Suppressor macrophage (primary cell): ENCODE measurements at regions not wholly inside any gene's neighbourhood (a gene's known extent, or its start where the extent isn't known, plus 50 kb on each side); places are given as distances from the start of the nearest gene placed in this dataset.
"Not testable (repeated sequence)": the region's sequence is repeated elsewhere in the genome, so short reads cannot be mapped to it uniquely, and the experiment has no call there.

ENCODE experiments used
- DNase-seq, 4 experiments: peaks; one replicate each; pipeline ENCODE4 v3.0.0-alpha.2; 2020 to 2022

DNA sequence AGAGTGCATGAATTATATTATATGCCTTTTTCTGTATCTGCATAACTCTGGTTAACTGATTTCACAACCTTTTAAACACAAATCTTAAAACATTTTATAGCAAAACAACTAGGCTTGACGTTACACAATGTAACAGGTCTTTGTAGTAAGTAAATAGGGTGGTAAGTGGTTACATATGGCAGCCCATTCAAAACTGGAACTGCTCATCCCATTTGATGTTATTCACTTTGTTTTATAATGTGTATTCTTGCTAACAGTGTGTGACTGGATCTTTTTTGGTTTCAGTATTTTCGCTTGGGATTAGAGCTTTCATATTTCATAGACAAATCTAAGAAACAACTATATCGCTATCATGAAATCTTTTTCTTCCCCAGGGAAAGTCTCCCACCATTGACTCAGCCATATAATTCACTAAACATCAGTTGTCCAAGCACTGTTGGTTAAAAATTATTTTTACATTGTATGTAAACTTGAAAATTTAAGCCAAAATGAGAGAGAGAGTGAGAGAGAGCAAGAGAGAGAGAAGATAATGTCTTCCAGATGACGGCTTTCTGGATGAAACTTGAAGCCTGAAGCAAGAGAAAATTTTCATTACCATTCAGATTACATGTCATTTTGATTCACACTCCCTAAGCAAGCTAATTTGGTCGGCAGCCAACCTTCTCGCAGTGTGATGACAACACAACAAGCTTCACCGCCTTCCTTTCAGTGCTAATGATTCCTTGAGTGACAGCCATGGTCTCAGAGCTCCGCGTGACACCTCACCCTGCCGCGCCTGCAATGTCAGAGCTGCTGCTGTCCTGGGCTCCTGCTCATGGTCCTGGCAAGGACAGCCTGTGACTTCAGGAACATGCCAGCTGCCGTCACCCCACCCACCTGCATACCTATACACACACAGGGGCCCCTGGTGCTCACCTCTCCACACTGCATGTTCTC is 946.9 kb upstream of the SOX11 start:
- DNase-seq, result no peak

DNA sequence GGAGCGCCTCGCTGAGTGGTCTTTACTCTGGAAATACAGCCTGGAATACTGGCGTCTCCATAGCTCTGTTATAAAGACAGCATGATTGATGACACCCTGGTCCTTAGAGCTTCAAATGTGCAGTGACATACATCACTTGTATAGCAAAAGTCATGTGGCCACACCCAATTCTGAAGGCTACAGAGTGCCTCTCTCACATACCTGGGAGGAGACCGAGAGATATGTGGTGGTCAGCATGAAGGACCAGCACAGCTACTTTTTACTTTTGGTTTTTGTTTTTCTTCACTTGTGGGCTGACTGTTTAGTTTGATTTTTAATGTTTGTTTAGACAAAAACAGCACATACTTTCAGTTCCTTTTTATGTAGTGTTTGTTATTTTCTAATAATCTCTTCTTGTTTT is 938.5 kb upstream of the SOX11 start:
- no peak for DNase-seq

DNA sequence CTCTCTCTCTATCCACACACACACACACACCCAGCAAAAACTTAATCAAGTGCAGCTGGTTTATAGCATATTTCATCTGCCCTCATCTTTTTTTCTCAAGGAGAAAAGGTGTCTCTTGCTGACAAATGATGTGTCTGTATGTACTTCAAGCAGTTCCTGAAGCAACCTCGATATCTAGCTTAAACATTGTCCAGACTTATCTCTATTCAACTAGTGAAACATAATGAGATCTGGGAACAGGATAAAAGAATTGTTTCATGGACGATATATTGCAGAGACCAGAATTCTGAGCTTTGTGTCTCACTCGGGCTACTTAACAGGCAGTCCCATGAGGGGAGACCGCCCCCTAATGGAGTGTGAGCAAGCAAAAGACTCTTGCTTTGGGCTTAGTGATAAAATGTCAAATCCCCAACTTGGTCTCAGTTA is 929.2 kb upstream of the SOX11 start:
- peak in 2 of 4 experiments; percentile 2 to 11 for DNase-seq

DNA sequence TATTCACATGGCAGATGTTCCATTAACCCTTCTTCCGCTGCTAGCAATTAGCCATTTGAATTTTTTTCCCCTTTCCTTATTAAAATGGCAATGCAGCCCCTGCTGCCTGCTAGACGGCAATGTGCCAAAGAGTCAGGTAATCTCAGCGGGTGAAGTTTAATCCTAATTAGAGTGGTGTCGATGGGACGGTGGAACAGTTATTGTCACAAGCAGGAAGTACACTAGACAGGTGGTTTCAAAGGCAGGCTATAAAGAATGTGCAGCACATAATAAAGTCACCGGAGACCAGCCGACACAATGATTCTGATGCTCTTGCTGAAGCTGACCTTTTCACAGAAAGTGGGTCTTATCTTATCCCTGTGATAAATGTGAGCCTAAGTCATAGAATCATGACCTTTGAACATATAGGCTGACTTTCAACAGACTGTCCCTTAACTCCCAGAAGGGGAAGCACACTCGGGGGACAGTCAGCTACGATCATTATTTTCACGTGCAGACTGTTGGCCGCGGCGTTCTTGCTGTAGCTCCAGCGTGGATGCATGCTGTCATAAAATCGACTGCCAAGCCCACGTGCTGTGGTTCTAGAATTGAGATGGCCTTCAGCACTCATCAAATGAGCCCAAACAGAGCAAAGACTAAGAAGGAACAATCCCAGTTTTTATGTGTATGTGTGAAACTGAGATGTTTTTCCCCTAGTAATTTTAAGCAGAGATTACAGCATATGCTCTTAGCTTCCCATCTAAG is 926.2 kb upstream of the SOX11 start:
- no peak for DNase-seq

DNA sequence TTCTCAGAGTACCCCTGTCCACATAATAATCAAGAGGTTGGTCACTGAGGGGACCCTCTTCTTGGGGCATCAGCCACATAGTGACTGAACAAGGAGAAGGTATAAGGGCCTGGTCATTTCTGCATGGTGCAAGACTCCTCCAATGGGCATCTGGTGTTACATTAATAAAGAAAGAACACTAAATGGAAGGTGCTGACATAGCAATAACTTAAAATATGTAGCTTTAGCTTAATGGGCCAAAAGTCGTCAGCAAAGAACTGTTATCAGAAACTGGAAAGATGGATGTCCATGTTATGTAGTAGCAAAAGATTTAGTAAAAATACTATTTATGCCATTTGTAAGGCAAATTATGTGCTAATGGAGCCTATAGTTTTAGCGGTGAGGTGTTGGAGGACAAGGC is 916.5 kb upstream of the SOX11 start:
- no peak for DNase-seq

DNA sequence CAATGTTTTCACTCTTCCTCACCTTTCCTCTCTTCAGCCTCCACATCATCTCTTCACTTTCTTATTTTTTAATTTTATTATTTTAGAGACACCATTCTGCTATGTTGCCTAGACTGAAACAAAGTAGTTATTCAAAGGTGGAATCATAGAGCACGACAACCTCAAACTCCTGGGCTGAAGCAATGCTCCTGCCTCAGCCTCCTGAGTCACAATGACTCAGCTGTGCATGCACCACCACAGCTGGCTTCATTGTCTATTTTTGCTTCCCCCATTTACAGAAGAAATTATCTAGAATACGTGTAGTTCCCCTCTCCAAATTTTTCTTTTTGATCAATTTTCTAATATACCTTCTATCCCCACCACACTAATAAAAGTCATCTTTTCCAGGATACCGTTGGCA is 911.5 kb upstream of the SOX11 start:
- no peak for DNase-seq

DNA sequence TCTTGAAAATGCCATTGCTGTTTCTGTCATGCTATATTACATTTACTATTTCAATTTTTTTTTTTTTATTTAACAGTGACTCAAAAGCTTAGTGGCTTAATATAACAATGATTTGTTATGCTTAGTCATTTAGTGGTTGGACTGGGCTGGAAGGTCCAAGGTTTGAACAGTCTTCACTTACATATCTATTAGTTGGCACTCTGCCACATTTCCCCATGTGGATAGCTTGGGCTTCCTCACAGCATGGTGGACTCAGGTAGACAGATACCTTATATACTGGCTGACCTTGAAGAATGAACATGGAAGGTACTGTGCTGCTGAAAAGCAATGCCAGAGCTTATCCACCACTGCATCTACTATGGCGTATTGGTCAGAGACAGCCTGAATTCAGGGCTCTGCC is 909.5 kb upstream of the SOX11 start:
- no peak for DNase-seq

DNA sequence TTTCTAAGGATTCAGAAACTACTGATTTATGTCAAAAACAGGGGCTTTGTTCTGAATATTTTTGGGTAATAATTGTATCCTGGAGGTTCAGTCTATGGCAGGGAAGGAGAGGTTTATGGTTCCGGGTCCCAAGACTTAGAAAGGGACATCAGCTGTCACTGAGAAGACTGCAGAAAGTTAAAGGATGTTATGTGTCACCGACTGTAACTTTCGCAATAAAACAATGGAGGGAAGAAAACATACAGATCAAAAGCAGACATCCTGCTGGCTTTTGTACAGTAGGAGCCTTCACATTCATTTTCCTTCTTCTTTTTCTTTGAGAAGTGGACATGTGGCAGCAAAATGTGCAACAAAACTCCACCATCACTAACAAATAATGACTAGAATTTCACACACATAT is 900.7 kb upstream of the SOX11 start:
- no peak for DNase-seq

DNA sequence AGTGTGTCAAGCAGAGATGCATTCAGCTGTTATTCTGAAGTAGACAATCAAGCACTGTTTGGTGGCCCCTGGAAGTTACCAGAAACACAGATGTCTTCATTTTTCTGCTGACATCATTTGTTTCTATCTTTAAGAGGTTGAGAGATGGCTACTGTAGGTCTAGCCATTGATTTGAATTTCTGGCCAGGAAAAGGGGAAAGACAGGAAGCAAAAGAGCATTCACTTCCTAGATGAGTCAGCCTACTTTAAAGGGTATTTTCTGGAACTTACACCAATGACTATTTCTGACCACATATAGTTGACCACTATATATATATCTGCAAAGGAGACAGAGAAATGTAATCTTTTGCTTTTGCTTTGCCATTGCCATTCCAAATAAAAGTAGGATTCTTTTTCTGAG is 900.1 kb upstream of the SOX11 start:
- DNase-seq, result no peak

DNA sequence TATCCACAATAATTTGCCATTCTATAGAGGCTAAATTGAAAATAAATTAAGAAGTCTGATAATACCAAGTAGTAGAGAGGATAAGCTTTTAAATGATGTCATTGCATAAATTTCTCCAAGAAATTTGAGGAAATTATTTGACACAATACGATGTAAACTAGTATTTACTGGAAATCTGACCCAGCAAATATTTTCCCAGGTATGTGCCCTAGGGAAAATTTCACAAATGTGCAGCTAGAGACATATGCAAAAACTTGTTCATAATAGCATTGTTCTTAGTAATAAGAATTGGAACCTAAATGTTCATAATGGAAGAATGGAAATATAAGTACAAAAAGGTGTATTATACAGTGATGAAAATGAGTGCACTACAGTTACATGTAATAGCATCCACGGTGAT is 888.8 kb upstream of the SOX11 start:
- no peak for DNase-seq

DNA sequence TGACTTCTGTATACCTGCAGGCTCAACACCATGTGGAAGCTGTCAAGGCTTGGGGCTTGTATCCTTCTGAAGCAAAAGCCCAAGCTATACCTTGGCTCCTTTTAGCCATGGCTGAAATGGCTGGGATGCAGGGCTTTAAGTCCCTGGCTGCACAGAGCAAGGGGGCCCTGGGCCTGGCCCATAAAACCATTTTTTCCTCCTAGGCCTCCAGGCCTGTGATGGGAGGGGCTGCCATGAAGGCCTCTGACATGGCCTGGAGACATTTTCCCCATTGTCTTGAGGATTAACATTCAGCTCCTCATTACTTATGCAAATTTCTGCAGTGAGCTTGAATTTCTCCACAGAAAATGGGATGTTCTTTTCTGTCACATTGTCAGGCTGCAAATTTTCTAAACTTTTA is 878.0 kb upstream of the SOX11 start:
- DNase-seq, result not testable (repeated sequence)

DNA sequence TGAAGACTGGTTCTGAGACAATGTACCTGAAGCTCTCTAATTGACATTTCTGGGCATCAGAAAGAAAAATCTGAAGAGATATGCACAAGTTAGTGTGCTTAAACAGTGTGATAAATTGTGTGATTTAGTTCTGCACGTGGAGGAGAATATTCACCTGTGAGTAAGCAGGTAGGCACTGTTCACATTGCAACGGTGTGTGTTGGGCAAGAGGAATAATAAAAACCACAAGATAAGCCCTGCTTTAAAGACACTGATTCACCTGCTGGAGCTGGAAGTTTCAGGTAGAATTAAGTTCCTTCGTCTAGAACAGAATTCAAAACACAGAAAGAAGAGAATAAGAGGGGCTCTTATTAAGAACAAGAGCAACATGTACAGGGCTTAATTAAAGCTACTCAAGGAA is 864.3 kb upstream of the SOX11 start:
- DNase-seq, result no peak

DNA sequence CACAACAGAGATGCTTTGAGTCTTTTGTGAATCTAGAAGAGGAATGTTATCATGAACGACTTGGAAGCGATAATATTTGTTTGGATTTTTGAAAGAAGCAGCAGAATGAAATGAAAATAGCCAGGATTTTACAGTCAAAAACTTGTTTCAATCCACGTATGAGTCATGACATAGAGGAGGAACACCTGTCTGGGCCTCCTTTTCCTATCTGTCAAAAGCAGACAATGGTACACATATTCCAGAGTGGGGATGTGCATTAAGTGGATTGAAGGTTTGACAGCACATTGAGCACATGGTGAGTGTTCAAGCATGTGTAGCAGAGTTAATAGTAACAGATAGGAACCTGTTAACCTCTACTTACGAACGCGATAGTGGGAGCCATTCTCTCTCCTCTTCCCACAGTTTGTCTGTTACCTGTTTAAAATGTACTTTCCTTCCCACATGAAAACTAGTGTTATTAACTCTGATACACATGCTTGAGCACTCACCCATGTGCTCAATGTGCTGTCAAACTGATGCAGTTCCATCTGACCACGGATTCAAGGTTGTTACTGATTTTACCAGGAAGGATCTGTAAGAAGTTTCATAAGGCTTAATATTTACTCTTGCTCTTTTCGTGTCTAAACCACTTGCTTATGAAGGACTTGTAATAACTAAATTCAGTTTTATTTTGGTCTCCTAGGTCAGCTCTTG is 863.4 kb upstream of the SOX11 start:
- DNase-seq, result no peak

DNA sequence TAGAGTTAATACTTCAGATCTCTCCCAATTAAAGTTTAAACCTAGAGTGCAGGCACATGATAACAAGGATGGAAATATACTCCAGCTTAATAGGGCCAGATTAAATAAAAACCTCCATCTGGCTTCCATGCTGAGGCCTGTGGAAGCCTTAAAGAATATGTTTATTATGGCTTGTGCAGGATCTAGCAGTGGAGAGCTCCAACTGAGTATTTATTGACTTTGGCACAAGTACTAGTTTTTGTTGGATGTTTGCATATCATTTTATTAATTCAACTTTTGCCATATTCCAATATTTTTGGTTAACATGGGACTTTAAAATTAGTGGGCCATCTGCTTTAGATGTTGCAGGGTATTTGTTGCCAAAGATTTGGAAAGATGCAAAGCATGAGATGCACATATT is 860.4 kb upstream of the SOX11 start:
- no peak for DNase-seq

DNA sequence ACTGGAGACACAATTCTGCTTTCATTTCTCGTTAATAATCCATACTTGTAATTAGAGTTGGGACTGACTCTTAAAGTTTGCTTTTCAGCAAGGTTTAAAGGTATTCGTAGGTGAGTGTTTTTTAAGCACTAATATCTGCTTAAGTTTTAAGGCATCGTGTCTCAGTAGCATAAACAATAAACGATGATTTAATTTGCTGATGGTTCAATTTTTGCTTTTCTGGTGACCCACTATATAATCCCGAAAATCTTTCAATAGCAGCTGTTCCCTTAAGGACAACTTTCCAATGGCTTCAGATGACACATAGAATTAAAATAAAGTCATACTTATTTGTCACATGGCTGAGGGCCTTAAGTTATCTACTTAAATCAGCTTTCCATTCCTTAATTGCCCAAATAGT is 859.5 kb upstream of the SOX11 start:
- DNase-seq, result no peak

DNA sequence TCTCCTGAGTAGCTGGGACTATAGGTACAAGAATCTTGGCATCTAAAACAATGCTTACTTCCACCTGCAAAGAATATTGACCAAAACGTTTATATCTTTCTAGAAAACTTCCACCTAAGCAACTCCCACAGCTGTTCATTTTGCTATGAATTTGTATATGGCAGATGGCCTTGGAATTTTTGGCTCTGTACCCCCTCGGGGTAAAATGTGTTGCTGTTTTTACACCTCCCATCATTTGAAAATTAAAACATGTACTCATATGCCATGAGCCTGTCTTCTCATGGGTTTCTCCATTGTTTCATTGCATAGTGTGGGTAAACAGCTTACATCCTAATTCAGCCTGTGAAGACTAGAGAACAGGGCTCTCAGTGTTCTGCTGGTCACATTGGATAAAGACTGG is 853.6 kb upstream of the SOX11 start:
- DNase-seq, result no peak

DNA sequence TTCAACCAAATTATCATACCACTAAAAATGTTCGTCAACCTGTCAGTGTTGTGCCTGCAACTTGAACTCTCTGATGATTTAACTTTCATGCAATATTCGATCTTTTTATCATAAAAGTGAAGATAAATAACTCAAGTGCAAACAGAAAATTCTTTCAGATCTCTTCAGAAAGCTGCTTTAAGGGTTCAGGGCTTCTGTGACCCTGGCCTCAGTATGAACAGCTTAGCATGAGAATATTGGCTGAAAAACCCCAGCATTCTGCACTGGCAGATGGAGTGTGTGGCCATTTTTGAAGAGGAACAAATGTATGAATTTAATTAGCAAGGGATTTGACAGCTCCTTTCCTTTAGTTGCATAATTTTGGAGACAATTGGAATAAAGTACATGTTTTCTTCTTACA is 851.4 kb upstream of the SOX11 start:
- no peak for DNase-seq

DNA sequence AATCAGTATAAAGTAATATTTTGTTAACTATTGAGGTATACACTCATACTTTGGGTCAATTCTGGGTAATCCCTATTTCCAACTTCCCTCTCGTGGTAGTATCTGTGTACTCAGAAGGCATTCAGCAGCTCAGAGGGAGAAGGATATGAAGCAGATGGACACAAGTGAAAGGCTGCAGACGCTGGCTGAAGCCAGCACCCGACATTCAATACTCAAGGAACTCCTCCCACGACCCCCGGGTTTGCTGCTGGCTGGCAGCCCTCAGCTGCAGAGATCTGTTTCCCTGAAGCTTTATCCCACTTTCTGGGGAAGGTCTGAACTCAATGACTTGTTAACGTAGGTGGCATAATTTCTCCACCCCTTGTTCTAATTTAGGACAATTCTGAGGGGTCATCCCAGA is 847.3 kb upstream of the SOX11 start:
- DNase-seq, result no peak

DNA sequence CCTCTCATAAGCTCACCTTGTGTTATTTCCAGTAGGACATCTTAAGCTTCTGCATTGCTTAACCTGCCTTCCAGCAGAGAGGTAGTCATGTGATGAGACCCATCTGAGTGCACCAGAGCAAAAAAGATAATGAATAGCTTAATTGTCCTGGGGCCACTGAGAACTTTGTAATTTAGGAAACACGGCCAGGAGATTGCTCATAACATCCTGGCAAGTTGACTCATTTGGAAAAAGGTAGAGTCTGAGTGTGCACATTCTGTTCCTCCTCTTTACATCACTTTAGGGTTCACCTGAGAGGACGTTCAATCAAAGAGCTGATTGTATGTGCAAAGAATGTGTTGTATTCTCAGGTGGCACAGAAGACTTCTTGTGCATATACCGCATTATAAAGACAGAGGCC is 830.2 kb upstream of the SOX11 start:
- DNase-seq, result no peak

DNA sequence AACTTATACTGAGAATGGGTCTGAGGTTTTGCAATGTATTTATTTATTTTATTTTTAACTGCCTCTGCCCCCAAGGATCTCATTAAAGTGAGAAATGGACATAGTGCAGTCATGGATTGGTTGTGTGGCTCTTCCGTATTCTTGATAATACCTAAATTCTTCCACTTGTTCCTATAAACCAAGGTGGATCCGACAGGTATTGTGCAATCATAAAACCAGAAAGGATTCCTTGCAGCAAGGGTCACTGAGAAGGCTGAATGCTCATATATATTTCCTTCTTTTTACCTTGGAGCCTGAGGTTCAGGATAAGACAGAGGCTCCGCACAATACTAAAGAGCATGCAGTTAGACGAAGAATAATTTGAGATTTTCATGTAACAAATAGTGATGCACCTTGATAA is 826.0 kb upstream of the SOX11 start:
- no peak for DNase-seq

DNA sequence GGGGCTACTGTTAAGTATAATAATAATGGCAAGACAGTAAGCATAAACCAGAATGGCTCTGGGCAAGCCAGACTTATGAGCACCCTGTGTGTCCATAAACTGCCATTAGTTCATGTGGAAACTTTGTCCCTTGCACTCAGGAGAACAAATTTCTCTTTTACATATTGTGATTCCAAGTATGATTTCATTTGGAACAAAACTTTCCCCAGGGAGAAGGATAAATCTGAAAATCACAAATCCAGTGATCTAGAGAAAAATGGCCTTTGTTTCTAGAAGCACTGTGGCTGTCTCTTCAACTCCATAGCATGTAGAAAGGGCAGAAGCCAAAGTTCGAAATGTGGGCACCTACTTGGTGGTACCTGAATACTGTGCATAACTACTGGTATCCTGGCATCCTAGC is 823.7 kb upstream of the SOX11 start:
- no peak for DNase-seq

DNA sequence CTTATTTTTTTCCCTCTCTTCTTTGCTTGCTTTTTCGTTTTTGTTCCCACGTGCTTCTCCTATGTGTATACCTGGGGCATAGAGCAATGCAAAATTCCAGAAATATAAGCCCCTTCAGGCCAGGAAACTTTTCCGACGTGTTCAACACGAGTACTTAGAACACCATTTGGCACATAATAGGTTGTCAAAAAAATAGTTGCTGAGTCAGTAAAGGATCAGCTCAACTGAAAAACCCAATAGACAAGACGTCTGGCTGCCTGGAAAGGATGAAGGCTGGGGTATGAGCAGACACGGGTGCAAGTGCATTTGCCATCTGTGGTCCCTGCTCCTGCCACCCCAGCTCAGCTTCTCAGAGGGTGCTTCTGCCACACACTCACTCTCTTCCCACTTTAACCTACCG is 823.0 kb upstream of the SOX11 start:
- no peak for DNase-seq

DNA sequence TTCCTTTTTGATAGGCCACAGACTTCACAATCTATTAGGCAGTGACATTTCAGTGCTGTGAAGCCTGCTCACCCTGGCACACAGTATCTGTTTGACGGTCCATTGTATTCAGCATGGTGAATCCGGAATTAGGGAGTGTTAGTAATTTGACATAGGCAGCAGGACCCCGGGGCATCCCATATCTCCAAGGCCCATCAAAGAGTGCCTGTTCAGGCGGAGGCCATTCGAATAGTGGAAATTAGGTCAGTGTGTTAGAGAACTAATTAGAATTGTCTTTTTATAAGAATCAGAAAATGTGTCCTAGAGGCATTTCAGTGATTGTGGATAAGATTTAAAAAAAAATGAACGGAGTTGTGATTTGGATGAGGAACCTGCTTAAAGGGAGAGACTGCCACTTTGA is 818.8 kb upstream of the SOX11 start:
- no peak for DNase-seq
